Muscle of leg (tissue), 3 donors: ENCODE measurements at regions not wholly inside any gene's neighbourhood (a gene's known extent, or its start where the extent isn't known, plus 50 kb on each side); places are given as distances from the start of the nearest gene placed in this dataset.
"Not testable (repeated sequence)": the region's sequence is repeated elsewhere in the genome, so short reads cannot be mapped to it uniquely, and the experiment has no call there.

Source experiments
- DNase-seq: peaks from one replicate; pipeline ENCODE4 v3.0.0; 2013
- H3K27ac ChIP-seq: one replicate; pipeline ENCODE4 v1.5.1; 2013; ENCODE audit warnings: mild to moderate bottlenecking, low read length, control low read depth
- H3K27me3 ChIP-seq: one replicate; pipeline ENCODE4 v1.6.1; 2013; ENCODE audit warnings: low read length; ENCODE audit not compliant: control insufficient read depth, insufficient read depth
- H3K36me3 ChIP-seq: one replicate; pipeline ENCODE4 v1.6.1; 2013; ENCODE audit warnings: low read length; ENCODE audit not compliant: control insufficient read depth, insufficient read depth
- H3K4me1 ChIP-seq: one replicate; pipeline ENCODE4 v1.6.1; 2013; ENCODE audit warnings: low read length; ENCODE audit not compliant: control insufficient read depth, insufficient read depth
- H3K4me3 ChIP-seq: one replicate; pipeline ENCODE4 v1.5.1; 2013; ENCODE audit warnings: low read length, control low read depth
- H3K9me3 ChIP-seq: replicated peaks from 2 replicates; pipeline ENCODE4 v1.6.1; 2013; ENCODE audit warnings: low read depth, low read length; ENCODE audit not compliant: control insufficient read depth
- WGBS: methylation state at CpG from one replicate; pipeline ENCODE4 v1.1.5; 2013; ENCODE audit warnings: missing lambda C conversion rate; ENCODE audit not compliant: insufficient coverage; 5-methylcytosine and 5-hydroxymethylcytosine counted together

- not testable (repeated sequence) for H3K27me3 ChIP-seq, H3K27ac ChIP-seq, H3K4me1 ChIP-seq, H3K36me3 ChIP-seq, DNase-seq, H3K4me3 ChIP-seq, H3K9me3 ChIP-seq
- no CpG with 5 or more reads among the region's 1 CpG for WGBS
These were observed 221.9 kb downstream of the UTP18 start for GRCh38 chr17:51482248-51482647.

DNA sequence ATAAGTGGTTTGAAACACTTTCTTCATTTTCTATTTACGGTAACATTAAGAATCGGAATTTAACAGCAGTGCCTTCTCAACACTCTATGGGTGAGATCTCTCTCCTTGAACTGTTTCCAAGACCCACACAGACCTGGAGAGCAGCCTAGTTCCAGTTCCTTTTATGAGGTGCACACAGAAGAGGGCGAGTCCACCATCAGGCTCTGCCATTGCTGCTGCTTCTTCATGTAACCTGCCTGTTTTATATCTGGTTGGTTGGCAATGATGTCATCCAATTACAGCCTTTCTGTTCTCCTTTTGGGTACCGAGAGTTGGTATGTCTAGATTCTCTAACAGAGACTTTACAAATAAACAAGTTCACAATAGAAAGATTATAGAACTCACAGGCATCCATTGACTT, 225.7 kb downstream of the UTP18 start:
- Histone ChIP-seq H3K27me3 (peaks cover 2% of the 10 kb centered on the region), H3K4me1 (no peaks in the 10 kb centered on the region), H3K9me3 (peaks cover 7% of the 10 kb centered on the region), H3K4me3 (no peak overlapping the region), H3K36me3 (no peaks in the 10 kb centered on the region), H3K27ac (no peak overlapping the region)
- DNase-seq = no peak
- WGBS = no CpG with 5 or more reads among the region's 4 CpGs

DNA sequence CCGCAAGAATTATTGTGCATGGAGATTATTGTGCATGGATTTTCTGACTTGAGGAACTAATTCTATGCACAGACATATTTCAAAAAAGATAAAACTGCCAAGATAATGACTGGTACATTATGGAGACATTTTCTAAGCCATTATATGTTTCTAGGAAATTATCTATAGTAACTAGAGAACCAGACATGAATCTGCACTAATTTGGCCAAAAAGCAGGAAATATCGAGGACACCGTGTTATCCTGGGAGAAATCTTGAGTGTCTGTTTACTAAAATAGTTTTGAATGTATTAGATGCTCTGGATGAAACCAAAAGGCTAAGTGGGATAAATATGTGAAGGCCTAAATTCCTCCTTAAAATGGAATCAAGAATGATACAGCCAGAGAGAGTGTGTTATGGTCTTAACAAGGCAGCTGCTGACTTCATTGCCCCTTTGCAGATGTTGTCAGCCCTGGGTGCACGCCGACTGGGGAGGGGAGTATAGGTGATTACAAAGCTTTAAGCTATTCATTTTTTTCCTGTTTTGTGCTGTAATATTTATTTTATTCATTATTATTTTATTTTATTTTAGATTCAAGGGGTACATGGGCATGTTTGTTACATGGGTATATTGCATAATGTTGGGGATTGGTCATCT, 226.7 kb downstream of the UTP18 start:
- WGBS = no CpG with 5 or more reads among the region's 5 CpGs
- Histone ChIP-seq H3K4me1 (no peaks in the 10 kb centered on the region), H3K27ac (no peak overlapping the region), H3K27me3 (peaks cover 2% of the 10 kb centered on the region), H3K4me3 (no peak overlapping the region), H3K36me3 (no peaks in the 10 kb centered on the region), H3K9me3 (no peaks in the 10 kb centered on the region)
- no peak for DNase-seq

DNA sequence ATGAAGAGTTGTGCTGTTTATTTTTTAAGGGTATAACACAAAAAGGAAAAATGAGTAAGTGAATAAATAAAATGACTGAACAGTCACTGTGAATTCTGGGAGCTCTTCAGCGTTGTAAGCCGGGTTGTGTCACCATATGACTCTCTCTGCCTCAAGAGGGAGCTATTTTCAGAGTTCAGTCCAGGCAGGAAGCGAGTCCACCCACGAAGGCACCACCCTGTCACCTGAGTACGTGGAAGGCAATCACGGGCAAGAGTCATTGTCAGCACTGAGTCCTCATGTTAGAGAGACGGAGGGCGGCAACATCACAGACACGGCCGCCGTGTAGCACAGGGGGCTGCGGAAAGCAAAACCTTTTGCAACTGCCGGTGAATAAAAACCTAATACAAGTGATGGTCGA, 227.6 kb downstream of the UTP18 start:
- H3K4me1 ChIP-seq = no peaks in the 10 kb centered on the region
- no peak for DNase-seq
- H3K27ac ChIP-seq = no peak overlapping the region
- H3K36me3 ChIP-seq = no peaks in the 10 kb centered on the region
- WGBS = 28% methylated on average over 6 of the region's 14 CpGs
- no peaks in the 10 kb centered on the region for H3K9me3 ChIP-seq
- no peak overlapping the region for H3K4me3 ChIP-seq
- H3K27me3 ChIP-seq = peaks cover 2% of the 10 kb centered on the region

DNA sequence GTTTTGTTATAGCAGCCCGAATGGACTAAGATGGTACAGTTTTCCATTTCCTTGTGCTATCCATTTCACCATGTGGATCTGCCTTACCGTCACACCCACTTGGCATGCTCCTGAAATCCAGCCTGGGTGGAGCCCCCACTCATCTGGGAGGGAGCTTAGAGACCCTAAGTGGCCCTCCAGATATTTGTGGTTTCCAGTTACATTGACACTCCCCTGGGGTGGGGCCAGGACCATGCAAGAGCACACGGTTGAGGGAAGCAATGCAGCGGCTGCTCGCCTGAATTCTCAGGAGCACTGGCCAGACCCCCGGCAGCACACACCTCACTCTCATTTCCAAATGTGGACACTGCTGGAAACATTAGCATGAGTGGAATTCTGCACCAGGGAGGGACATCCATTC, 231.1 kb downstream of the UTP18 start:
- WGBS = 79% methylated on average over 2 of the region's 6 CpGs
- H3K27me3 ChIP-seq = peaks cover 2% of the 10 kb centered on the region
- H3K27ac ChIP-seq = no peak overlapping the region
- no peak overlapping the region for H3K4me3 ChIP-seq
- H3K4me1 ChIP-seq = no peaks in the 10 kb centered on the region
- H3K36me3 ChIP-seq = no peaks in the 10 kb centered on the region
- no peak for DNase-seq
- H3K9me3 ChIP-seq = no peaks in the 10 kb centered on the region

DNA sequence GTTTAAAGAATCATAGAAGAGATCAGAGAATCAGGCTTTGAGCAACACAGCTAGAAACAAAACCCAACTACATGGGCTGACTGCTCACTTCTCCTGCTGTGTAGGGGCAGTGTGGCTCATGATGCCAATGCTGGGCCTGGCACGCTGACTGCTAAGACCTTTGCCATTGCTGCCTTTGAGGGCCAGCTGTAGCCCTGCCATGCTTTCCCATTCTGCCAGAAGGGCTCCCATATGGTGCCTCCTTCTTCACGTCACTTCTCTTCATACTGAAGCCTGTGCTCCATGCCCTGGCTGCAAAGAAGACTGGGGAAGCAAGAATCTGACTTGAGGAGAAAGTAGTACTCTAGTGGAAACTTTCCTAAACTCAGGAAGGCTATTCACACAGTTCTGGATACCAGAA, 232.9 kb downstream of the UTP18 start:
- H3K4me1 ChIP-seq = no peaks in the 10 kb centered on the region
- no peaks in the 10 kb centered on the region for H3K36me3 ChIP-seq
- H3K27ac ChIP-seq = no peak overlapping the region
- H3K9me3 ChIP-seq = no peaks in the 10 kb centered on the region
- no peak overlapping the region for H3K4me3 ChIP-seq
- 90% methylated on average over 1 of the region's 2 CpGs for WGBS
- DNase-seq = no peak
- H3K27me3 ChIP-seq = peaks cover 2% of the 10 kb centered on the region

GRCh38 chr17:51496378-51496777, 236.0 kb downstream of the UTP18 start:
- no peak overlapping the region for H3K27ac ChIP-seq
- no CpG with 5 or more reads among the region's 1 CpG for WGBS
- H3K9me3 ChIP-seq = no peaks in the 10 kb centered on the region
- H3K36me3 ChIP-seq = no peaks in the 10 kb centered on the region
- H3K4me3 ChIP-seq = no peak overlapping the region
- peaks cover 4% of the 10 kb centered on the region for H3K4me1 ChIP-seq
- no peaks in the 10 kb centered on the region for H3K27me3 ChIP-seq
- DNase-seq = no peak

- DNase-seq = no peak
These were observed 239.6 kb downstream of the UTP18 start for GRCh38 chr17:51499897-51500296.

GRCh38 chr17:51500454-51500853, 240.1 kb downstream of the UTP18 start:
- no peak overlapping the region for H3K4me3 ChIP-seq
- WGBS = no CpG with 5 or more reads among the region's 1 CpG
- H3K9me3 ChIP-seq = no peaks in the 10 kb centered on the region
- no peaks in the 10 kb centered on the region for H3K36me3 ChIP-seq
- no peaks in the 10 kb centered on the region for H3K27me3 ChIP-seq
- no peak overlapping the region for H3K27ac ChIP-seq
- H3K4me1 ChIP-seq = peaks cover 4% of the 10 kb centered on the region
- peak; percentile 11 for DNase-seq

More at GRCh38 chr17:51499897-51500296, 239.6 kb downstream of the UTP18 start:
- no CpG with 5 or more reads among the region's 1 CpG for WGBS
- Histone ChIP-seq H3K36me3 (no peaks in the 10 kb centered on the region), H3K27ac (no peak overlapping the region), H3K4me1 (peaks cover 4% of the 10 kb centered on the region), H3K9me3 (no peaks in the 10 kb centered on the region), H3K27me3 (no peaks in the 10 kb centered on the region), H3K4me3 (no peak overlapping the region)

DNA sequence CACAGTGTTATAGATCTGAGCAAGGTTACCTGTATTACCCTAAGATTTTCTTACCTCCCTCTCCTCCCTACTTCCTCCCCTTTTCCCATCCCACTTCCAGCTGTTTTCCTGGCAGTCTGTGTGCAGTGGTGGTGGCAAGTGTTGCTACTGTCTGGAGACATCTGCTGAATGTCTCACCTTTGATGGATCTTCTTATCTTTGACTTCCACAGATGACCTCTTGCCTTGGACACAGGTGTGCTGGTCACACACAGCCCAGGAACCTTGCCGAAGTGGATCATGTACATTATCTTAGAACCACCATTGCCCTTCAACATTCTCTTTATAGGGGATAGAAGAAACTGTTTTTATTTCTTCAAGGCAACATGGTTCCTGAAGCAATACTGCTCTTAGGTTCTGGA, 245.1 kb downstream of the UTP18 start:
- Histone ChIP-seq H3K27me3 (no peaks in the 10 kb centered on the region), H3K36me3 (no peaks in the 10 kb centered on the region), H3K4me3 (no peak overlapping the region), H3K4me1 (peaks cover 3% of the 10 kb centered on the region), H3K9me3 (no peaks in the 10 kb centered on the region), H3K27ac (no peak overlapping the region)
- WGBS = no CpG with 5 or more reads among the region's 1 CpG
- DNase-seq = no peak

DNA sequence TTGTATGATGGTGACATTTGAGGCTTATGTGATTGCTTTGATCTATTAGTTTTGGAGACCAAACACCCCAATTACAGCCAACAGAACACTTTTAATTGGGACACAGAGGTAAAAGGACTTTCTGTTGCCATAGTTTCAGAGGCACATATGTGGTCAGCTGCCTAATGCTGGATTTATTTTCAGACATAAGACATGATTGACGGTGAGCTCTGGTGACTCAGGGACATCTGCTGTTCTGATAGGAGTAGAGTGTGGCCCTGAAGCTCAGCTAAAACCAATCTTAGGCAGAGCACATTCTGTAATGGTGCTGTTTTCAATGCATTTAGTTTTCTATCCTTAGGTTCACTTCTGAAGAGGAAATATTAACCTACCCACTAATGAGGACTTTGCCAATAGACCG, 247.1 kb downstream of the UTP18 start:
- H3K4me1 ChIP-seq = peaks cover 3% of the 10 kb centered on the region
- WGBS = no CpG with 5 or more reads among the region's 2 CpGs
- DNase-seq = peak; percentile 13

More for the DNA sequence above, 247.1 kb downstream of the UTP18 start:
- no peak overlapping the region for H3K4me3 ChIP-seq
- H3K36me3 ChIP-seq = no peaks in the 10 kb centered on the region
- H3K9me3 ChIP-seq = no peaks in the 10 kb centered on the region
- no peak overlapping the region for H3K27ac ChIP-seq
- H3K27me3 ChIP-seq = no peaks in the 10 kb centered on the region
